ENCODE measurements at regions not wholly inside any gene's neighbourhood (a gene's known extent, or its start where the extent isn't known, plus 50 kb on each side); places are given as distances from the start of the nearest gene placed in this dataset.

- H3K27ac ChIP-seq = no peak overlapping the region
- ChIA-PET POLR2A (ENCODE audit: low non-redundant PET) (no interaction called here), CTCF (no interaction called here)
- no peak for TF ChIP-seq CTCF (conservative IDR thresholded peaks at IDR 0.05; ENCODE audit: low read depth)
- DNase-seq (ENCODE audit: low spot score) = no peak
Measured at GRCh38 chr7:19415123-19415522, 269.9 kb upstream of the FERD3L start.

GRCh38 chr7:19413443-19413965, 268.3 kb upstream of the FERD3L start:
- no peak for TF ChIP-seq CTCF (conservative IDR thresholded peaks at IDR 0.05; ENCODE audit: low read depth)
- ChIA-PET POLR2A (ENCODE audit: low non-redundant PET) (no interaction called here), CTCF (no interaction called here)
- no peak for DNase-seq (ENCODE audit: low spot score)
- no peak overlapping the region for H3K27ac ChIP-seq

- ChIA-PET CTCF (no interaction called here), POLR2A (ENCODE audit: low non-redundant PET) (no interaction called here)
- H3K27ac ChIP-seq = no peak overlapping the region
- DNase-seq (ENCODE audit: low spot score) = no peak
- no peak for TF ChIP-seq CTCF (conservative IDR thresholded peaks at IDR 0.05; ENCODE audit: low read depth)
Measured at GRCh38 chr7:19410691-19411090, 265.5 kb upstream of the FERD3L start.

- CTCF ChIA-PET = no interaction called here
- TF ChIP-seq CTCF (conservative IDR thresholded peaks at IDR 0.05; ENCODE audit: low read depth) = no peak
Measured at GRCh38 chr7:19410106-19410505, 264.9 kb upstream of the FERD3L start.

GRCh38 chr7:19408706-19409220, 263.5 kb upstream of the FERD3L start:
- no peak for TF ChIP-seq CTCF (conservative IDR thresholded peaks at IDR 0.05; ENCODE audit: low read depth)
- no peak for DNase-seq (ENCODE audit: low spot score)
- ChIA-PET CTCF (no interaction called here), POLR2A (ENCODE audit: low non-redundant PET) (no interaction called here)
- H3K27ac ChIP-seq = no peak overlapping the region

More at GRCh38 chr7:19410106-19410505, 264.9 kb upstream of the FERD3L start:
- no peak overlapping the region for H3K27ac ChIP-seq
- POLR2A ChIA-PET (ENCODE audit: low non-redundant PET) = no interaction called here
- no peak for DNase-seq (ENCODE audit: low spot score)

- no peak overlapping the region for H3K27ac ChIP-seq
- no peak for DNase-seq (ENCODE audit: low spot score)
- TF ChIP-seq CTCF (conservative IDR thresholded peaks at IDR 0.05; ENCODE audit: low read depth) = no peak
- ChIA-PET CTCF (no interaction called here), POLR2A (ENCODE audit: low non-redundant PET) (no interaction called here)
Measured at GRCh38 chr7:19407270-19407669, 262.0 kb upstream of the FERD3L start.

GRCh38 chr7:19405541-19405940, 260.3 kb upstream of the FERD3L start:
- no peak for TF ChIP-seq CTCF (conservative IDR thresholded peaks at IDR 0.05; ENCODE audit: low read depth)
- H3K27ac ChIP-seq = no peak overlapping the region

More at GRCh38 chr7:19405541-19405940, 260.3 kb upstream of the FERD3L start:
- POLR2A ChIA-PET (ENCODE audit: low non-redundant PET) = no interaction called here
- peak; percentile 42 for DNase-seq (ENCODE audit: low spot score)
- CTCF ChIA-PET = no interaction called here

All from RWPE1 (cell line).